ENCODE measurements at regions not wholly inside any gene's neighbourhood (a gene's known extent, or its start where the extent isn't known, plus 50 kb on each side); places are given as distances from the start of the nearest gene placed in this dataset.

DNA sequence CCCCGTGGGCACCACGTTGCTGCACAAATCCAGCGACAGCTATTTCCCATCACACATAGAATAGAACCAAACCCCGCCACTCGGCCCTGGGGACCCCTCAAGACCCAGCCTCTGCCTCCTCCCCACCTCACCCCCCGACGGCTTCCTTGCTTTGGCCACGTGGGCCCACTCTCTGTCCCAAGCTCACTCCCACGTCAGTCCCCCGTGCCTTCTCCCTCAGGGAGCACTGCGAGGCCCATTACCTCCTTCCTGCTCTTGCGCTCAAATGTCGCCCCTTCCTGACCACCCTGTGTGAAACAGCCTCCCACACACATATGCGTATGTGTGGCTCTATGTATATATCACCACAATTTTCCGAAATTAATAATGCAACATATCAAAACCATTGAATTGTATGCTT, 239.7 kb downstream of the SH3BP4 start:
- intact Hi-C loops (cut with micrococcal nuclease; ENCODE audit: unreplicated experiment) = no loop called here
- CTCF ChIA-PET = no interaction called here
- DNase-seq (ENCODE audit: low read depth, low spot score) (no peak), ATAC-seq (no peak)
- Histone ChIP-seq H3K36me3 (ENCODE audit: control insufficient read depth, insufficient read depth, low read length) (no peaks in the 10 kb centered on the region), H3K4me1 (ENCODE audit: control insufficient read depth, insufficient read depth, low read length) (no peaks in the 10 kb centered on the region), H3K27ac (ENCODE audit: low read length) (no peak overlapping the region), H3K27me3 (ENCODE audit: control insufficient read depth, insufficient read depth, low read length) (peaks cover 9% of the 10 kb centered on the region; the same call in 1 of the 2 replicates), H3K4me3 (ENCODE audit: low read depth in 2 of 2, low read length in 2 of 2) (no peak overlapping the region), H3K9me3 (ENCODE audit: control insufficient read depth, insufficient read depth, low read depth, low read length) (no peaks in the 10 kb centered on the region)
- TF ChIP-seq, protein P1, sequence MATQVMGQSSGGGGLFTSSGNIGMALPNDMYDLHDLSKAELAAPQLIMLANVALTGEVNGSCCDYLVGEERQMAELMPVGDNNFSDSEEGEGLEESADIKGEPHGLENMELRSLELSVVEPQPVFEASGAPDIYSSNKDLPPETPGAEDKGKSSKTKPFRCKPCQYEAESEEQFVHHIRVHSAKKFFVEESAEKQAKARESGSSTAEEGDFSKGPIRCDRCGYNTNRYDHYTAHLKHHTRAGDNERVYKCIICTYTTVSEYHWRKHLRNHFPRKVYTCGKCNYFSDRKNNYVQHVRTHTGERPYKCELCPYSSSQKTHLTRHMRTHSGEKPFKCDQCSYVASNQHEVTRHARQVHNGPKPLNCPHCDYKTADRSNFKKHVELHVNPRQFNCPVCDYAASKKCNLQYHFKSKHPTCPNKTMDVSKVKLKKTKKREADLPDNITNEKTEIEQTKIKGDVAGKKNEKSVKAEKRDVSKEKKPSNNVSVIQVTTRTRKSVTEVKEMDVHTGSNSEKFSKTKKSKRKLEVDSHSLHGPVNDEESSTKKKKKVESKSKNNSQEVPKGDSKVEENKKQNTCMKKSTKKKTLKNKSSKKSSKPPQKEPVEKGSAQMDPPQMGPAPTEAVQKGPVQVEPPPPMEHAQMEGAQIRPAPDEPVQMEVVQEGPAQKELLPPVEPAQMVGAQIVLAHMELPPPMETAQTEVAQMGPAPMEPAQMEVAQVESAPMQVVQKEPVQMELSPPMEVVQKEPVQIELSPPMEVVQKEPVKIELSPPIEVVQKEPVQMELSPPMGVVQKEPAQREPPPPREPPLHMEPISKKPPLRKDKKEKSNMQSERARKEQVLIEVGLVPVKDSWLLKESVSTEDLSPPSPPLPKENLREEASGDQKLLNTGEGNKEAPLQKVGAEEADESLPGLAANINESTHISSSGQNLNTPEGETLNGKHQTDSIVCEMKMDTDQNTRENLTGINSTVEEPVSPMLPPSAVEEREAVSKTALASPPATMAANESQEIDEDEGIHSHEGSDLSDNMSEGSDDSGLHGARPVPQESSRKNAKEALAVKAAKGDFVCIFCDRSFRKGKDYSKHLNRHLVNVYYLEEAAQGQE (IDR thresholded peaks at IDR 0.05; ENCODE audit: insufficient read depth in 1 of 2, low read depth in 2 of 2, low read length in 1 of 2) = no peak
- TF ChIP-seq SIN3A (IDR thresholded peaks at IDR 0.05; ENCODE audit: borderline replicate concordance, insufficient read depth, low read depth, low read length) (no peak), POLR2AphosphoS5 (IDR thresholded peaks at IDR 0.05; ENCODE audit: low read depth, low read length) (no peak), TCF7L2 (IDR thresholded peaks at IDR 0.05; ENCODE audit: low read depth, low read length) (no peak)
- TF ChIP-seq, protein P2, sequence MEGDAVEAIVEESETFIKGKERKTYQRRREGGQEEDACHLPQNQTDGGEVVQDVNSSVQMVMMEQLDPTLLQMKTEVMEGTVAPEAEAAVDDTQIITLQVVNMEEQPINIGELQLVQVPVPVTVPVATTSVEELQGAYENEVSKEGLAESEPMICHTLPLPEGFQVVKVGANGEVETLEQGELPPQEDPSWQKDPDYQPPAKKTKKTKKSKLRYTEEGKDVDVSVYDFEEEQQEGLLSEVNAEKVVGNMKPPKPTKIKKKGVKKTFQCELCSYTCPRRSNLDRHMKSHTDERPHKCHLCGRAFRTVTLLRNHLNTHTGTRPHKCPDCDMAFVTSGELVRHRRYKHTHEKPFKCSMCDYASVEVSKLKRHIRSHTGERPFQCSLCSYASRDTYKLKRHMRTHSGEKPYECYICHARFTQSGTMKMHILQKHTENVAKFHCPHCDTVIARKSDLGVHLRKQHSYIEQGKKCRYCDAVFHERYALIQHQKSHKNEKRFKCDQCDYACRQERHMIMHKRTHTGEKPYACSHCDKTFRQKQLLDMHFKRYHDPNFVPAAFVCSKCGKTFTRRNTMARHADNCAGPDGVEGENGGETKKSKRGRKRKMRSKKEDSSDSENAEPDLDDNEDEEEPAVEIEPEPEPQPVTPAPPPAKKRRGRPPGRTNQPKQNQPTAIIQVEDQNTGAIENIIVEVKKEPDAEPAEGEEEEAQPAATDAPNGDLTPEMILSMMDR (IDR thresholded peaks at IDR 0.05) = no peak
- POLR2A ChIA-PET = interaction anchor here (0.7 kb wide), 1 partner anchor 212 kb away, joined by 3 read pairs; no protein-coding TSS in a partner anchor
- in situ Hi-C loops (cut with HindIII; ENCODE audit: low pct_unique_long_range_greater_than_20kb, low sequenced_read_pairs) = no loop called here
- BruUV-seq (replicated peaks) = no TSS peak

DNA sequence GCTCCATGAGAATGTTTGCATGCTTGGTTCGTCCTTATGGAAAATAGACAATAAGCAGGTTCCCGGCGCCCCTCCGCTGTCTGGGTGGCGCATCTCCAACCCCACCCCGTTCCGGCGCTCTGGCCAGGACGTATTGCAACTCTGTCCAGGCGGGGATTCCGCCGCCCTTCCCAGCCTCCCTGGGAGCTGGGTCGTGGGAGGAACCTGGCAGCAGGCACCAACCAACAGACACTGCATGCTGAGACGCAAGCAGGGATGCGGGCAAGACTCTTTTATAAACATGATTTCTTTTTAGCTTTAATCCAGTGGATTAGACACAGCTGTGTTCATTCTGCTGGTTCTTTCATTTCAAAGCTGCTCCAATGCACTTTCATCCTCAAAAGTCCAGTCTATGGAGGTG, 240.2 kb downstream of the SH3BP4 start:
- H3K4me3 ChIP-seq (ENCODE audit: low read depth in 2 of 2, low read length in 2 of 2) = no peak overlapping the region
- H3K9me3 ChIP-seq (ENCODE audit: control insufficient read depth, insufficient read depth, low read depth, low read length) = no peaks in the 10 kb centered on the region
- ChIA-PET POLR2A (interaction anchor here (0.7 kb wide), 1 partner anchor 211 kb away, joined by 3 read pairs; no protein-coding TSS in a partner anchor), CTCF (no interaction called here)
- no peak for TF ChIP-seq TCF7L2 (IDR thresholded peaks at IDR 0.05; ENCODE audit: low read depth, low read length)
- H3K4me1 ChIP-seq (ENCODE audit: control insufficient read depth, insufficient read depth, low read length) = no peaks in the 10 kb centered on the region
- in situ Hi-C loops (cut with HindIII; ENCODE audit: low pct_unique_long_range_greater_than_20kb, low sequenced_read_pairs) (no loop called here), intact Hi-C loops (cut with micrococcal nuclease; ENCODE audit: unreplicated experiment) (no loop called here)
- H3K27ac ChIP-seq (ENCODE audit: low read length) = no peak overlapping the region
- BruUV-seq (replicated peaks) = no TSS peak
- no peak for DNase-seq (ENCODE audit: low read depth, low spot score)
- peaks cover 9% of the 10 kb centered on the region; the same call in 1 of the 2 replicates for H3K27me3 ChIP-seq (ENCODE audit: control insufficient read depth, insufficient read depth, low read length)
- H3K36me3 ChIP-seq (ENCODE audit: control insufficient read depth, insufficient read depth, low read length) = no peaks in the 10 kb centered on the region
- no peak for ATAC-seq

DNA sequence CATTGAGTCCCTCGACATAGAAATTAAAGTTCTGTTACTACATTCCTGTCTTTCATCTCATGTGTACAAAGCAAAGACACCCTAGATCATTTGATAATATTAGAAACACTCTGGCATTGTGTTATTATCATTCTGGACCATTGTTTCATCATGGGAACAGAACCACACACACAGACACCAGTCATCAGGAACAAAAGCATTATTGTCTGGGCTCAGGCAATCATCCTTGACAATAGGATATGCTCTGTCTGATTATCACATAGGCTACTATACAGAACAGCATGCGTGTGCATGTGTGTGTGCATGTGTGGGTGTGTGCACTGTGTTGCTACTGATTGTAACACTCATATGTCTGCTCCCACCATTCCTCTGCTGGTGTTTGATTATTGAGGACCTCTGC, 242.5 kb downstream of the SH3BP4 start:
- Histone ChIP-seq H3K27ac (ENCODE audit: low read length) (no peak overlapping the region), H3K4me3 (ENCODE audit: low read depth in 2 of 2, low read length in 2 of 2) (no peak overlapping the region), H3K36me3 (ENCODE audit: control insufficient read depth, insufficient read depth, low read length) (no peaks in the 10 kb centered on the region), H3K4me1 (ENCODE audit: control insufficient read depth, insufficient read depth, low read length) (no peaks in the 10 kb centered on the region), H3K27me3 (ENCODE audit: control insufficient read depth, insufficient read depth, low read length) (peaks cover 9% of the 10 kb centered on the region; the same call in 1 of the 2 replicates), H3K9me3 (ENCODE audit: control insufficient read depth, insufficient read depth, low read depth, low read length) (no peaks in the 10 kb centered on the region)
- in situ Hi-C loops (cut with HindIII; ENCODE audit: low pct_unique_long_range_greater_than_20kb, low sequenced_read_pairs) = no loop called here
- DNase-seq (ENCODE audit: low read depth, low spot score) = no peak
- no TSS peak for BruUV-seq (replicated peaks)
- intact Hi-C loops (cut with micrococcal nuclease; ENCODE audit: unreplicated experiment) = no loop called here
- ATAC-seq = no peak
- no peak for TF ChIP-seq TCF7L2 (IDR thresholded peaks at IDR 0.05; ENCODE audit: low read depth, low read length)
- TF ChIP-seq, protein P1 (IDR thresholded peaks at IDR 0.05; ENCODE audit: insufficient read depth in 1 of 2, low read depth in 2 of 2, low read length in 1 of 2) = no peak
- no peak for TF ChIP-seq SIN3A (IDR thresholded peaks at IDR 0.05; ENCODE audit: borderline replicate concordance, insufficient read depth, low read depth, low read length)
- TF ChIP-seq POLR2AphosphoS5 (IDR thresholded peaks at IDR 0.05; ENCODE audit: low read depth, low read length) = no peak
- TF ChIP-seq, protein P2 (IDR thresholded peaks at IDR 0.05) = no peak
- ChIA-PET POLR2A (no interaction called here), CTCF (no interaction called here)
